ENCODE measurements at regions not wholly inside any gene's neighbourhood (a gene's known extent, or its start where the extent isn't known, plus 50 kb on each side); places are given as distances from the start of the nearest gene placed in this dataset.

DNA sequence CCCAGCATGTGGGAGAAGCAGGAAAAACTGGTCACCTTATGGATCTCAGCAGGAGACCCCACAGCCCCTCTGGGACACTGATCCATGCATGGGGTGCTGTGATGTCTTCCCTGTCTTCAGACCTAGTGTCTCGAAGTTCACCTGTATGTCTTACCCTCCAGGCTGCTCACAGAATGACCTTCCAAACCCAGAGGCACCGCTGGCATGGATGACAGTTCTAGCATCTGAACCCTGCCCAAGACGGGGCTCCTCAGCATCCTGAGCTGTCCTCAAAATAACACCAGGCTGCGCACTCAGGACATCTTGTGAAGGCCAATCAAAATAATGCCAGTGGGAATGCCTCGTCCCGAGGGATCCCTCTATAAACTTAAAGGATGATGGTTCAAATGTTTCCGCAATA lies 824.9 kb downstream of the TBC1D22A start (continued):
- TF ChIP-seq TOX (CRISPR knock-in tag; IDR thresholded peaks at IDR 0.05; ENCODE audit: borderline replicate concordance) (no peak), BACH2 (CRISPR knock-in tag; IDR thresholded peaks at IDR 0.05; ENCODE audit: borderline replicate concordance) (no peak)

GRCh38 chr22:47586946-47587345 lies 824.5 kb downstream of the TBC1D22A start:
- ATAC-seq, result no peak
- TF ChIP-seq OSR1 (CRISPR knock-in tag; IDR thresholded peaks at IDR 0.05), result no peak
- TF ChIP-seq SNAI2 (CRISPR knock-in tag; IDR thresholded peaks at IDR 0.05), result no peak
- no peak for TF ChIP-seq CSDC2 (CRISPR knock-in tag; IDR thresholded peaks at IDR 0.05)

GRCh38 chr22:47586038-47586437 lies 823.6 kb downstream of the TBC1D22A start:
- TF ChIP-seq CREB5 (CRISPR knock-in tag; IDR thresholded peaks at IDR 0.05; ENCODE audit: low read depth) (no peak), PATZ1 (CRISPR knock-in tag; IDR thresholded peaks at IDR 0.05; ENCODE audit: borderline replicate concordance) (no peak), GLIS3 (CRISPR knock-in tag; IDR thresholded peaks at IDR 0.05) (no peak), ZNF70 (CRISPR knock-in tag; IDR thresholded peaks at IDR 0.05) (no peak), TCF4 (CRISPR knock-in tag; IDR thresholded peaks at IDR 0.05; ENCODE audit: borderline replicate concordance) (no peak), ARNTL (CRISPR knock-in tag; IDR thresholded peaks at IDR 0.05; ENCODE audit: borderline replicate concordance, low read depth) (no peak), ZFP3 (CRISPR knock-in tag; IDR thresholded peaks at IDR 0.05) (no peak), ZNF8 (CRISPR knock-in tag; IDR thresholded peaks at IDR 0.05) (no peak), OSR1 (CRISPR knock-in tag; IDR thresholded peaks at IDR 0.05) (no peak), CSRNP3 (CRISPR knock-in tag; IDR thresholded peaks at IDR 0.05) (no peak), ZNF565 (CRISPR knock-in tag; conservative IDR thresholded peaks at IDR 0.05; ENCODE audit: low read depth) (no peak), ZFP30 (CRISPR knock-in tag; IDR thresholded peaks at IDR 0.05) (no peak), TOX (CRISPR knock-in tag; IDR thresholded peaks at IDR 0.05; ENCODE audit: borderline replicate concordance) (no peak), ISL1 (CRISPR knock-in tag; IDR thresholded peaks at IDR 0.05) (no peak), SNAI2 (CRISPR knock-in tag; IDR thresholded peaks at IDR 0.05) (no peak)
- TF ChIP-seq, protein P1, sequence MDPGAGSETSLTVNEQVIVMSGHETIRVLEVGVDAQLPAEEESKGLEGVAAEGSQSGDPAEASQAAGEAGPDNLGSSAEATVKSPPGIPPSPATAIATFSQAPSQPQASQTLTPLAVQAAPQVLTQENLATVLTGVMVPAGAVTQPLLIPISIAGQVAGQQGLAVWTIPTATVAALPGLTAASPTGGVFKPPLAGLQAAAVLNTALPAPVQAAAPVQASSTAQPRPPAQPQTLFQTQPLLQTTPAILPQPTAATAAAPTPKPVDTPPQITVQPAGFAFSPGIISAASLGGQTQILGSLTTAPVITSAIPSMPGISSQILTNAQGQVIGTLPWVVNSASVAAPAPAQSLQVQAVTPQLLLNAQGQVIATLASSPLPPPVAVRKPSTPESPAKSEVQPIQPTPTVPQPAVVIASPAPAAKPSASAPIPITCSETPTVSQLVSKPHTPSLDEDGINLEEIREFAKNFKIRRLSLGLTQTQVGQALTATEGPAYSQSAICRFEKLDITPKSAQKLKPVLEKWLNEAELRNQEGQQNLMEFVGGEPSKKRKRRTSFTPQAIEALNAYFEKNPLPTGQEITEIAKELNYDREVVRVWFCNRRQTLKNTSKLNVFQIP (CRISPR knock-in tag; IDR thresholded peaks at IDR 0.05; ENCODE audit: borderline replicate concordance, low read depth), result no peak
- TF ChIP-seq, protein P2, sequence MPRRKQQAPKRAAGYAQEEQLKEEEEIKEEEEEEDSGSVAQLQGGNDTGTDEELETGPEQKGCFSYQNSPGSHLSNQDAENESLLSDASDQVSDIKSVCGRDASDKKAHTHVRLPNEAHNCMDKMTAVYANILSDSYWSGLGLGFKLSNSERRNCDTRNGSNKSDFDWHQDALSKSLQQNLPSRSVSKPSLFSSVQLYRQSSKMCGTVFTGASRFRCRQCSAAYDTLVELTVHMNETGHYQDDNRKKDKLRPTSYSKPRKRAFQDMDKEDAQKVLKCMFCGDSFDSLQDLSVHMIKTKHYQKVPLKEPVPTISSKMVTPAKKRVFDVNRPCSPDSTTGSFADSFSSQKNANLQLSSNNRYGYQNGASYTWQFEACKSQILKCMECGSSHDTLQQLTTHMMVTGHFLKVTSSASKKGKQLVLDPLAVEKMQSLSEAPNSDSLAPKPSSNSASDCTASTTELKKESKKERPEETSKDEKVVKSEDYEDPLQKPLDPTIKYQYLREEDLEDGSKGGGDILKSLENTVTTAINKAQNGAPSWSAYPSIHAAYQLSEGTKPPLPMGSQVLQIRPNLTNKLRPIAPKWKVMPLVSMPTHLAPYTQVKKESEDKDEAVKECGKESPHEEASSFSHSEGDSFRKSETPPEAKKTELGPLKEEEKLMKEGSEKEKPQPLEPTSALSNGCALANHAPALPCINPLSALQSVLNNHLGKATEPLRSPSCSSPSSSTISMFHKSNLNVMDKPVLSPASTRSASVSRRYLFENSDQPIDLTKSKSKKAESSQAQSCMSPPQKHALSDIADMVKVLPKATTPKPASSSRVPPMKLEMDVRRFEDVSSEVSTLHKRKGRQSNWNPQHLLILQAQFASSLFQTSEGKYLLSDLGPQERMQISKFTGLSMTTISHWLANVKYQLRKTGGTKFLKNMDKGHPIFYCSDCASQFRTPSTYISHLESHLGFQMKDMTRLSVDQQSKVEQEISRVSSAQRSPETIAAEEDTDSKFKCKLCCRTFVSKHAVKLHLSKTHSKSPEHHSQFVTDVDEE (CRISPR knock-in tag; IDR thresholded peaks at IDR 0.05), result no peak

GRCh38 chr22:47583959-47584562 lies 821.6 kb downstream of the TBC1D22A start:
- no peak for TF ChIP-seq ZFP3 (CRISPR knock-in tag; IDR thresholded peaks at IDR 0.05)
- TF ChIP-seq ZNF70 (CRISPR knock-in tag; IDR thresholded peaks at IDR 0.05), result no peak
- TF ChIP-seq CSRNP3 (CRISPR knock-in tag; IDR thresholded peaks at IDR 0.05), result no peak
- TF ChIP-seq ZNF8 (CRISPR knock-in tag; IDR thresholded peaks at IDR 0.05), result no peak
- no peak for TF ChIP-seq GLIS3 (CRISPR knock-in tag; IDR thresholded peaks at IDR 0.05)
- no peak for TF ChIP-seq CSDC2 (CRISPR knock-in tag; IDR thresholded peaks at IDR 0.05)
- TF ChIP-seq ESRRG (CRISPR knock-in tag; IDR thresholded peaks at IDR 0.05), result no peak
- ATAC-seq, result no peak

More at GRCh38 chr22:47586038-47586437, 823.6 kb downstream of the TBC1D22A start:
- ATAC-seq, result no peak

Data from SK-N-SH treated with all-trans-retinoic acid at 6 μM for 48 hours (cell line).